GM23338 (cell line): ENCODE measurements at regions not wholly inside any gene's neighbourhood (a gene's known extent, or its start where the extent isn't known, plus 50 kb on each side); places are given as distances from the start of the nearest gene placed in this dataset.

Source experiments
- CREB1 ChIP-seq: fragments of 250-450 bp; sonication (Bioruptor Pico); IDR thresholded peaks from 2 replicates; pipeline ENCODE4 v1.5.0; 2020; ENCODE audit warnings: low read depth, mild to moderate bottlenecking, moderate library complexity
- EZH2 ChIP-seq: fragments of 200-600 bp; sonication (generic); IDR thresholded peaks from one replicate; pipeline ENCODE4 v1.8.0; 2017; ENCODE audit warnings: antibody characterized with exemption, mild to moderate bottlenecking, low read depth; ENCODE audit not compliant: unreplicated experiment
- EZH2phosphoT487 ChIP-seq: fragments of 200-600 bp; sonication (generic); IDR thresholded peaks from one replicate; pipeline ENCODE4 v1.8.1; 2018; ENCODE audit warnings: antibody characterized with exemption; ENCODE audit not compliant: unreplicated experiment
- JUNB ChIP-seq: IDR thresholded peaks from one replicate; pipeline ENCODE4 v1.6.1; 2016; ENCODE audit warnings: antibody characterized with exemption; ENCODE audit not compliant: unreplicated experiment
- NANOG ChIP-seq: IDR thresholded peaks from 2 replicates; pipeline ENCODE4 v1.6.1; 2016; ENCODE audit warnings: antibody characterized with exemption, borderline replicate concordance
- POLR2AphosphoS5 ChIP-seq: IDR thresholded peaks from 2 replicates; pipeline ENCODE4 v1.6.1; 2016; ENCODE audit warnings: antibody characterized with exemption, low read depth
- STAT1 ChIP-seq: IDR thresholded peaks from one replicate; pipeline ENCODE4 v1.6.1; 2016; ENCODE audit warnings: antibody characterized with exemption; ENCODE audit not compliant: unreplicated experiment
- ZNF114 ChIP-seq: fragments of 250-450 bp; sonication (Bioruptor Pico); IDR thresholded peaks from 2 replicates; pipeline ENCODE4 v1.5.0; 2020; ENCODE audit warnings: mild to moderate bottlenecking, moderate library complexity
- ZNF331 ChIP-seq: fragments of 250-450 bp; sonication (Bioruptor Pico); IDR thresholded peaks from 2 replicates; pipeline ENCODE4 v1.5.0; 2020; ENCODE audit warnings: low read depth, mild to moderate bottlenecking, moderate library complexity
- TF ChIP-seq, protein P1 (sequence below), 2 experiments: fragments of 200-600 bp in 1 of 2; sonication (generic) in 1 of 2; conservative IDR thresholded peaks; 2 replicates each; pipeline versions ENCODE4 v1.5.1 to v1.6.1; 2016 to 2017; ENCODE audit warnings: antibody characterized with exemption in 2 of 2, low read depth in 2 of 2, mild to moderate bottlenecking in 2 of 2, moderate library complexity in 1 of 2
- TF ChIP-seq, protein P2 (sequence below): IDR thresholded peaks from one replicate; pipeline ENCODE4 v1.6.1; 2018; ENCODE audit warnings: antibody characterized with exemption; ENCODE audit not compliant: unreplicated experiment
- TF ChIP-seq, protein P3 (sequence below): fragments of 250-450 bp; sonication (Bioruptor Pico); IDR thresholded peaks from 2 replicates; pipeline ENCODE4 v1.5.0; 2020; ENCODE audit warnings: mild to moderate bottlenecking, moderate library complexity
- TF ChIP-seq, protein P4 (sequence below): IDR thresholded peaks from 2 replicates; pipeline ENCODE4 v1.6.1; 2016; ENCODE audit warnings: antibody characterized with exemption

DNA sequence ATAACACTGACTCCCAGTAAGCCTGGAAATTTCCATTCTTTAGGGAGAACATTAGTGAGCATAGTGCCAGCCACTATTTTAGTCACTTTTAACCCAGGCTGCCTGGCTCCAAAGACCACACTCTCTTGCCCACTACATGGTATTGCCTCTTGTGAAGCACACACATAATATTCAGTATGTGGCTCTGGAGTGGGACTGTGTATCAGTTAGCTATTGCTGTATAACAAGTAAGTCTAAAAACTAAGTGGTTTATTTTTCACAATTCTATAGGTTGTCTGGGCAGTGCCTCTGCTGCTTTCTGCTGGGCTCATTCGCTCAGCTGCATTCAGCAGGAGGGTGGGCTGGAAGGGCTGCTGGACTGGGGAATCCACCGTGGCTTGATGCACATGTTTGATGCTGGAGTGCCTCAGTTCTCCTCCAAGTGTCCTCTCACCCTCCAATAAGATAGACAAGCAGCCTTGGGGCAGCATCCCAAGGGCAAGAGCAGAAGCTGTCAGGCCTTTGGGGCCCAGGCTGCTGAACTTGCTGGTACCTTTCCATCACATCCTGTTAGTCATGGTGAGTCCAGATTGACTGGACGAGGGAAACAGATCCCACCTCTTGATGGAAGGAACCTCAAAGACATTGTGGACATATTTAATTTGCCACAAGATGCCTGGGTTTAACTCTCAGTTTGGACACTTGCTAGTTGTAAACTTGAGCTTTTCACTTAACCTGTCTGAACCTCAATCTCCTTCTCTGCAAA, 66.6 kb upstream of the TLE3 start:
- TF ChIP-seq, protein P1, sequence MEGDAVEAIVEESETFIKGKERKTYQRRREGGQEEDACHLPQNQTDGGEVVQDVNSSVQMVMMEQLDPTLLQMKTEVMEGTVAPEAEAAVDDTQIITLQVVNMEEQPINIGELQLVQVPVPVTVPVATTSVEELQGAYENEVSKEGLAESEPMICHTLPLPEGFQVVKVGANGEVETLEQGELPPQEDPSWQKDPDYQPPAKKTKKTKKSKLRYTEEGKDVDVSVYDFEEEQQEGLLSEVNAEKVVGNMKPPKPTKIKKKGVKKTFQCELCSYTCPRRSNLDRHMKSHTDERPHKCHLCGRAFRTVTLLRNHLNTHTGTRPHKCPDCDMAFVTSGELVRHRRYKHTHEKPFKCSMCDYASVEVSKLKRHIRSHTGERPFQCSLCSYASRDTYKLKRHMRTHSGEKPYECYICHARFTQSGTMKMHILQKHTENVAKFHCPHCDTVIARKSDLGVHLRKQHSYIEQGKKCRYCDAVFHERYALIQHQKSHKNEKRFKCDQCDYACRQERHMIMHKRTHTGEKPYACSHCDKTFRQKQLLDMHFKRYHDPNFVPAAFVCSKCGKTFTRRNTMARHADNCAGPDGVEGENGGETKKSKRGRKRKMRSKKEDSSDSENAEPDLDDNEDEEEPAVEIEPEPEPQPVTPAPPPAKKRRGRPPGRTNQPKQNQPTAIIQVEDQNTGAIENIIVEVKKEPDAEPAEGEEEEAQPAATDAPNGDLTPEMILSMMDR (conservative IDR thresholded peaks at IDR 0.05; ENCODE audit: low read depth in 2 of 2): no peak
- TF ChIP-seq EZH2: no peak
- TF ChIP-seq, protein P2, sequence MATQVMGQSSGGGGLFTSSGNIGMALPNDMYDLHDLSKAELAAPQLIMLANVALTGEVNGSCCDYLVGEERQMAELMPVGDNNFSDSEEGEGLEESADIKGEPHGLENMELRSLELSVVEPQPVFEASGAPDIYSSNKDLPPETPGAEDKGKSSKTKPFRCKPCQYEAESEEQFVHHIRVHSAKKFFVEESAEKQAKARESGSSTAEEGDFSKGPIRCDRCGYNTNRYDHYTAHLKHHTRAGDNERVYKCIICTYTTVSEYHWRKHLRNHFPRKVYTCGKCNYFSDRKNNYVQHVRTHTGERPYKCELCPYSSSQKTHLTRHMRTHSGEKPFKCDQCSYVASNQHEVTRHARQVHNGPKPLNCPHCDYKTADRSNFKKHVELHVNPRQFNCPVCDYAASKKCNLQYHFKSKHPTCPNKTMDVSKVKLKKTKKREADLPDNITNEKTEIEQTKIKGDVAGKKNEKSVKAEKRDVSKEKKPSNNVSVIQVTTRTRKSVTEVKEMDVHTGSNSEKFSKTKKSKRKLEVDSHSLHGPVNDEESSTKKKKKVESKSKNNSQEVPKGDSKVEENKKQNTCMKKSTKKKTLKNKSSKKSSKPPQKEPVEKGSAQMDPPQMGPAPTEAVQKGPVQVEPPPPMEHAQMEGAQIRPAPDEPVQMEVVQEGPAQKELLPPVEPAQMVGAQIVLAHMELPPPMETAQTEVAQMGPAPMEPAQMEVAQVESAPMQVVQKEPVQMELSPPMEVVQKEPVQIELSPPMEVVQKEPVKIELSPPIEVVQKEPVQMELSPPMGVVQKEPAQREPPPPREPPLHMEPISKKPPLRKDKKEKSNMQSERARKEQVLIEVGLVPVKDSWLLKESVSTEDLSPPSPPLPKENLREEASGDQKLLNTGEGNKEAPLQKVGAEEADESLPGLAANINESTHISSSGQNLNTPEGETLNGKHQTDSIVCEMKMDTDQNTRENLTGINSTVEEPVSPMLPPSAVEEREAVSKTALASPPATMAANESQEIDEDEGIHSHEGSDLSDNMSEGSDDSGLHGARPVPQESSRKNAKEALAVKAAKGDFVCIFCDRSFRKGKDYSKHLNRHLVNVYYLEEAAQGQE: no peak
- no peak for TF ChIP-seq POLR2AphosphoS5
- TF ChIP-seq CREB1 (CRISPR knock-in tag): no peak
- no peak for TF ChIP-seq EZH2phosphoT487
- TF ChIP-seq, protein P3, sequence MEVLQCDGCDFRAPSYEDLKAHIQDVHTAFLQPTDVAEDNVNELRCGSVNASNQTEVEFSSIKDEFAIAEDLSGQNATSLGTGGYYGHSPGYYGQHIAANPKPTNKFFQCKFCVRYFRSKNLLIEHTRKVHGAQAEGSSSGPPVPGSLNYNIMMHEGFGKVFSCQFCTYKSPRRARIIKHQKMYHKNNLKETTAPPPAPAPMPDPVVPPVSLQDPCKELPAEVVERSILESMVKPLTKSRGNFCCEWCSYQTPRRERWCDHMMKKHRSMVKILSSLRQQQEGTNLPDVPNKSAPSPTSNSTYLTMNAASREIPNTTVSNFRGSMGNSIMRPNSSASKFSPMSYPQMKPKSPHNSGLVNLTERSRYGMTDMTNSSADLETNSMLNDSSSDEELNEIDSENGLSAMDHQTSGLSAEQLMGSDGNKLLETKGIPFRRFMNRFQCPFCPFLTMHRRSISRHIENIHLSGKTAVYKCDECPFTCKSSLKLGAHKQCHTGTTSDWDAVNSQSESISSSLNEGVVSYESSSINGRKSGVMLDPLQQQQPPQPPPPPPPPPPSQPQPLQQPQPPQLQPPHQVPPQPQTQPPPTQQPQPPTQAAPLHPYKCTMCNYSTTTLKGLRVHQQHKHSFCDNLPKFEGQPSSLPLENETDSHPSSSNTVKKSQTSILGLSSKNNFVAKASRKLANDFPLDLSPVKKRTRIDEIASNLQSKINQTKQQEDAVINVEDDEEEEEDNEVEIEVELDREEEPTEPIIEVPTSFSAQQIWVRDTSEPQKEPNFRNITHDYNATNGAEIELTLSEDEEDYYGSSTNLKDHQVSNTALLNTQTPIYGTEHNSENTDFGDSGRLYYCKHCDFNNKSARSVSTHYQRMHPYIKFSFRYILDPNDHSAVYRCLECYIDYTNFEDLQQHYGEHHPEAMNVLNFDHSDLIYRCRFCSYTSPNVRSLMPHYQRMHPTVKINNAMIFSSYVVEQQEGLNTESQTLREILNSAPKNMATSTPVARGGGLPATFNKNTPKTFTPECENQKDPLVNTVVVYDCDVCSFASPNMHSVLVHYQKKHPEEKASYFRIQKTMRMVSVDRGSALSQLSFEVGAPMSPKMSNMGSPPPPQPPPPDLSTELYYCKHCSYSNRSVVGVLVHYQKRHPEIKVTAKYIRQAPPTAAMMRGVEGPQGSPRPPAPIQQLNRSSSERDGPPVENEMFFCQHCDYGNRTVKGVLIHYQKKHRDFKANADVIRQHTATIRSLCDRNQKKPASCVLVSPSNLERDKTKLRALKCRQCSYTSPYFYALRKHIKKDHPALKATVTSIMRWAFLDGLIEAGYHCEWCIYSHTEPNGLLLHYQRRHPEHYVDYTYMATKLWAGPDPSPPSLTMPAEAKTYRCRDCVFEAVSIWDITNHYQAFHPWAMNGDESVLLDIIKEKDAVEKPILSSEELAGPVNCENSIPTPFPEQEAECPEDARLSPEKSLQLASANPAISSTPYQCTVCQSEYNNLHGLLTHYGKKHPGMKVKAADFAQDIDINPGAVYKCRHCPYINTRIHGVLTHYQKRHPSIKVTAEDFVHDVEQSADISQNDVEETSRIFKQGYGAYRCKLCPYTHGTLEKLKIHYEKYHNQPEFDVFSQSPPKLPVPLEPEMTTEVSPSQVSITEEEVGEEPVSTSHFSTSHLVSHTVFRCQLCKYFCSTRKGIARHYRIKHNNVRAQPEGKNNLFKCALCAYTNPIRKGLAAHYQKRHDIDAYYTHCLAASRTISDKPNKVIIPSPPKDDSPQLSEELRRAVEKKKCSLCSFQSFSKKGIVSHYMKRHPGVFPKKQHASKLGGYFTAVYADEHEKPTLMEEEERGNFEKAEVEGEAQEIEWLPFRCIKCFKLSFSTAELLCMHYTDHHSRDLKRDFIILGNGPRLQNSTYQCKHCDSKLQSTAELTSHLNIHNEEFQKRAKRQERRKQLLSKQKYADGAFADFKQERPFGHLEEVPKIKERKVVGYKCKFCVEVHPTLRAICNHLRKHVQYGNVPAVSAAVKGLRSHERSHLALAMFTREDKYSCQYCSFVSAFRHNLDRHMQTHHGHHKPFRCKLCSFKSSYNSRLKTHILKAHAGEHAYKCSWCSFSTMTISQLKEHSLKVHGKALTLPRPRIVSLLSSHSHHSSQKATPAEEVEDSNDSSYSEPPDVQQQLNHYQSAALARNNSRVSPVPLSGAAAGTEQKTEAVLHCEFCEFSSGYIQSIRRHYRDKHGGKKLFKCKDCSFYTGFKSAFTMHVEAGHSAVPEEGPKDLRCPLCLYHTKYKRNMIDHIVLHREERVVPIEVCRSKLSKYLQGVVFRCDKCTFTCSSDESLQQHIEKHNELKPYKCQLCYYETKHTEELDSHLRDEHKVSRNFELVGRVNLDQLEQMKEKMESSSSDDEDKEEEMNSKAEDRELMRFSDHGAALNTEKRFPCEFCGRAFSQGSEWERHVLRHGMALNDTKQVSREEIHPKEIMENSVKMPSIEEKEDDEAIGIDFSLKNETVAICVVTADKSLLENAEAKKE: no peak
- TF ChIP-seq JUNB: no peak
- no peak for TF ChIP-seq ZNF114 (CRISPR knock-in tag)
- TF ChIP-seq, protein P4, sequence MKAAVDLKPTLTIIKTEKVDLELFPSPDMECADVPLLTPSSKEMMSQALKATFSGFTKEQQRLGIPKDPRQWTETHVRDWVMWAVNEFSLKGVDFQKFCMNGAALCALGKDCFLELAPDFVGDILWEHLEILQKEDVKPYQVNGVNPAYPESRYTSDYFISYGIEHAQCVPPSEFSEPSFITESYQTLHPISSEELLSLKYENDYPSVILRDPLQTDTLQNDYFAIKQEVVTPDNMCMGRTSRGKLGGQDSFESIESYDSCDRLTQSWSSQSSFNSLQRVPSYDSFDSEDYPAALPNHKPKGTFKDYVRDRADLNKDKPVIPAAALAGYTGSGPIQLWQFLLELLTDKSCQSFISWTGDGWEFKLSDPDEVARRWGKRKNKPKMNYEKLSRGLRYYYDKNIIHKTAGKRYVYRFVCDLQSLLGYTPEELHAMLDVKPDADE: no peak
- TF ChIP-seq ZNF331 (CRISPR knock-in tag): no peak
- TF ChIP-seq STAT1: no peak
- TF ChIP-seq NANOG: no peak
